Panc1 (cell line): ENCODE measurements at regions not wholly inside any gene's neighbourhood (a gene's known extent, or its start where the extent isn't known, plus 50 kb on each side); places are given as distances from the start of the nearest gene placed in this dataset.
"Not testable (repeated sequence)": the region's sequence is repeated elsewhere in the genome, so short reads cannot be mapped to it uniquely, and the experiment has no call there.

ENCODE experiments used
- ATAC-seq: fragments of 200-7000 bp; cut with Tn5 transposase; 2 replicates; pipeline ENCODE4 v1.9.1; 2020; ENCODE audit warnings: mild to moderate bottlenecking, moderate library complexity
- BruUV-seq: library from RNA; stranded (reverse); fragments of 400-500 nt; replicated peaks from 2 replicates; lab custom pipeline; 2021; lab: Mats Ljungman, UMichigan
- CTCF ChIA-PET: fragments of 300-600 bp; sonication (Branson Sonifier 250); formaldehyde crosslinking; loops from one replicate; lab custom pipeline; 2022; ENCODE audit warnings: antibody characterized with exemption; lab: Charles Lee
- POLR2A ChIA-PET: fragments of 300-600 bp; sonication (Branson Sonifier 250); formaldehyde crosslinking; loops from one replicate; lab custom pipeline; 2022; ENCODE audit warnings: antibody characterized with exemption; lab: Charles Lee
- DNase-seq: peaks from one replicate; pipeline ENCODE4 v3.0.0-alpha.2; 2010; ENCODE audit warnings: low read depth, low spot score
- H3K27ac ChIP-seq: 2 replicates; pipeline ENCODE4 v1.5.1; 2011; ENCODE audit warnings: mild to moderate bottlenecking, low read length, inconsistent platforms
- H3K27me3 ChIP-seq: fragments of 200-500 bp; sonication (Bioruptor generic); 2 replicates; pipeline ENCODE4 v1.6.0; 2014; ENCODE audit warnings: low read length, inconsistent platforms; ENCODE audit not compliant: control insufficient read depth, insufficient read depth
- H3K36me3 ChIP-seq: fragments of 200-500 bp; sonication (Bioruptor generic); 2 replicates; pipeline ENCODE4 v1.5.1; 2014; ENCODE audit warnings: inconsistent platforms, mild to moderate bottlenecking, low read length, moderate library complexity; ENCODE audit not compliant: control insufficient read depth, insufficient read depth
- H3K4me1 ChIP-seq: 2 replicates; pipeline ENCODE4 v1.5.1; 2011; ENCODE audit warnings: inconsistent platforms, mild to moderate bottlenecking, low read length, moderate library complexity; ENCODE audit not compliant: control insufficient read depth, insufficient read depth
- H3K4me3 ChIP-seq, 2 experiments: 2 replicates each; pipeline ENCODE4 v1.5.1; 2011 to 2012; ENCODE audit warnings: low read depth in 2 of 2, low read length in 2 of 2, mild to moderate bottlenecking in 2 of 2, inconsistent platforms in 1 of 2, moderate library complexity in 1 of 2
- H3K9me3 ChIP-seq: fragments of 200-500 bp; sonication (Bioruptor generic); 2 replicates; pipeline ENCODE4 v1.5.1; 2014; ENCODE audit warnings: low read depth, mild to moderate bottlenecking, inconsistent platforms, low read length, moderate library complexity; ENCODE audit not compliant: control insufficient read depth, insufficient read depth
- POLR2AphosphoS5 ChIP-seq: IDR thresholded peaks from 2 replicates; pipeline ENCODE4 v1.6.1; 2012; ENCODE audit warnings: mild to moderate bottlenecking, low read depth, low read length, moderate library complexity
- SIN3A ChIP-seq: IDR thresholded peaks from 2 replicates; pipeline ENCODE4 v1.6.1; 2012; ENCODE audit warnings: low read depth, mild to moderate bottlenecking, low read length, moderate library complexity, borderline replicate concordance; ENCODE audit not compliant: insufficient read depth
- TCF7L2 ChIP-seq: IDR thresholded peaks from 2 replicates; pipeline ENCODE4 v1.6.1; 2011; ENCODE audit warnings: mild to moderate bottlenecking, low read depth, low read length, inconsistent platforms
- in situ Hi-C: cut with HindIII; loops from 2 replicates; pipeline ENCODE4 v1.10.0; 2016; ENCODE audit warnings: low sequenced_read_pairs, low pct_unique_long_range_greater_than_20kb
- intact Hi-C: fragments of 100-400 bp; cut with micrococcal nuclease; formaldehyde crosslinking; loops from one replicate; pipeline ENCODE4 v1.10.0; 2022; ENCODE audit not compliant: unreplicated experiment
- TF ChIP-seq, protein P1 (sequence below): fragments of 450-650 bp; IDR thresholded peaks from 2 replicates; pipeline ENCODE4 v1.5.1; 2017; ENCODE audit warnings: mild to moderate bottlenecking
- TF ChIP-seq, protein P2 (sequence below), 2 experiments: IDR thresholded peaks; 2 replicates each; pipeline ENCODE4 v1.6.1; 2011 to 2012; ENCODE audit warnings: low read depth in 2 of 2, control low read depth in 1 of 2, low read length in 1 of 2, mild to moderate bottlenecking in 1 of 2, moderate library complexity in 1 of 2; ENCODE audit not compliant: insufficient read depth in 1 of 2

DNA sequence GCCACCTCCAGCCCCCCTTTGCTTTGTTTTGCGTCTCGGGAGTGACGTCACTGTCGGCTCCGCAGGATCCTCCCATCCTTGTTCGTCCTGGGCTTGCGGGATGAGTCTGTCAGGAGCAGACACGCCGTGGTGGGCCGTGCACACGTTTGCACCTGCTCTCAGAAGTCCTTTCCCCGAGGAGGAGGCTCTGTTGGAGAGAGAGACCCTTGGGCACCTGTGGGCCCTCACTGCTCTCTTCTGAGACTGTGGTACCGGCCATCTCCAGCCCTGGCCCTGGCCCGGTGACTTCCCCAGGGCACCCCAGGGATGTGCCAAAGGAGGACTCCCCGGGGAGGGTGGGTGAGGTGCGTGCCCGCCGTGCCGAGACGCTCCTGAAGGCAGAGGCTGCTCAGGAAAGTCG, 76.1 kb upstream of the PPP2R3B start:
- Histone ChIP-seq H3K4me1 (no peaks in the 10 kb centered on the region), H3K9me3 (no peaks in the 10 kb centered on the region), H3K36me3 (no peaks in the 10 kb centered on the region), H3K27ac (no peak overlapping the region), H3K27me3 (no peaks in the 10 kb centered on the region), H3K4me3 (no peak overlapping the region)
- TF ChIP-seq TCF7L2 (no peak), POLR2AphosphoS5 (no peak), SIN3A (no peak)
- TF ChIP-seq, protein P1, sequence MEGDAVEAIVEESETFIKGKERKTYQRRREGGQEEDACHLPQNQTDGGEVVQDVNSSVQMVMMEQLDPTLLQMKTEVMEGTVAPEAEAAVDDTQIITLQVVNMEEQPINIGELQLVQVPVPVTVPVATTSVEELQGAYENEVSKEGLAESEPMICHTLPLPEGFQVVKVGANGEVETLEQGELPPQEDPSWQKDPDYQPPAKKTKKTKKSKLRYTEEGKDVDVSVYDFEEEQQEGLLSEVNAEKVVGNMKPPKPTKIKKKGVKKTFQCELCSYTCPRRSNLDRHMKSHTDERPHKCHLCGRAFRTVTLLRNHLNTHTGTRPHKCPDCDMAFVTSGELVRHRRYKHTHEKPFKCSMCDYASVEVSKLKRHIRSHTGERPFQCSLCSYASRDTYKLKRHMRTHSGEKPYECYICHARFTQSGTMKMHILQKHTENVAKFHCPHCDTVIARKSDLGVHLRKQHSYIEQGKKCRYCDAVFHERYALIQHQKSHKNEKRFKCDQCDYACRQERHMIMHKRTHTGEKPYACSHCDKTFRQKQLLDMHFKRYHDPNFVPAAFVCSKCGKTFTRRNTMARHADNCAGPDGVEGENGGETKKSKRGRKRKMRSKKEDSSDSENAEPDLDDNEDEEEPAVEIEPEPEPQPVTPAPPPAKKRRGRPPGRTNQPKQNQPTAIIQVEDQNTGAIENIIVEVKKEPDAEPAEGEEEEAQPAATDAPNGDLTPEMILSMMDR: no peak
- TF ChIP-seq, protein P2, sequence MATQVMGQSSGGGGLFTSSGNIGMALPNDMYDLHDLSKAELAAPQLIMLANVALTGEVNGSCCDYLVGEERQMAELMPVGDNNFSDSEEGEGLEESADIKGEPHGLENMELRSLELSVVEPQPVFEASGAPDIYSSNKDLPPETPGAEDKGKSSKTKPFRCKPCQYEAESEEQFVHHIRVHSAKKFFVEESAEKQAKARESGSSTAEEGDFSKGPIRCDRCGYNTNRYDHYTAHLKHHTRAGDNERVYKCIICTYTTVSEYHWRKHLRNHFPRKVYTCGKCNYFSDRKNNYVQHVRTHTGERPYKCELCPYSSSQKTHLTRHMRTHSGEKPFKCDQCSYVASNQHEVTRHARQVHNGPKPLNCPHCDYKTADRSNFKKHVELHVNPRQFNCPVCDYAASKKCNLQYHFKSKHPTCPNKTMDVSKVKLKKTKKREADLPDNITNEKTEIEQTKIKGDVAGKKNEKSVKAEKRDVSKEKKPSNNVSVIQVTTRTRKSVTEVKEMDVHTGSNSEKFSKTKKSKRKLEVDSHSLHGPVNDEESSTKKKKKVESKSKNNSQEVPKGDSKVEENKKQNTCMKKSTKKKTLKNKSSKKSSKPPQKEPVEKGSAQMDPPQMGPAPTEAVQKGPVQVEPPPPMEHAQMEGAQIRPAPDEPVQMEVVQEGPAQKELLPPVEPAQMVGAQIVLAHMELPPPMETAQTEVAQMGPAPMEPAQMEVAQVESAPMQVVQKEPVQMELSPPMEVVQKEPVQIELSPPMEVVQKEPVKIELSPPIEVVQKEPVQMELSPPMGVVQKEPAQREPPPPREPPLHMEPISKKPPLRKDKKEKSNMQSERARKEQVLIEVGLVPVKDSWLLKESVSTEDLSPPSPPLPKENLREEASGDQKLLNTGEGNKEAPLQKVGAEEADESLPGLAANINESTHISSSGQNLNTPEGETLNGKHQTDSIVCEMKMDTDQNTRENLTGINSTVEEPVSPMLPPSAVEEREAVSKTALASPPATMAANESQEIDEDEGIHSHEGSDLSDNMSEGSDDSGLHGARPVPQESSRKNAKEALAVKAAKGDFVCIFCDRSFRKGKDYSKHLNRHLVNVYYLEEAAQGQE (IDR thresholded peaks at IDR 0.05; ENCODE audit: insufficient read depth in 1 of 2, low read depth in 2 of 2, low read length in 1 of 2): no peak
- intact Hi-C loops (no loop called here), in situ Hi-C loops (no loop called here)
- no peak for ATAC-seq
- no peak for DNase-seq
- no TSS peak for BruUV-seq
- CTCF ChIA-PET: no interaction called here
- POLR2A ChIA-PET: no interaction called here

DNA sequence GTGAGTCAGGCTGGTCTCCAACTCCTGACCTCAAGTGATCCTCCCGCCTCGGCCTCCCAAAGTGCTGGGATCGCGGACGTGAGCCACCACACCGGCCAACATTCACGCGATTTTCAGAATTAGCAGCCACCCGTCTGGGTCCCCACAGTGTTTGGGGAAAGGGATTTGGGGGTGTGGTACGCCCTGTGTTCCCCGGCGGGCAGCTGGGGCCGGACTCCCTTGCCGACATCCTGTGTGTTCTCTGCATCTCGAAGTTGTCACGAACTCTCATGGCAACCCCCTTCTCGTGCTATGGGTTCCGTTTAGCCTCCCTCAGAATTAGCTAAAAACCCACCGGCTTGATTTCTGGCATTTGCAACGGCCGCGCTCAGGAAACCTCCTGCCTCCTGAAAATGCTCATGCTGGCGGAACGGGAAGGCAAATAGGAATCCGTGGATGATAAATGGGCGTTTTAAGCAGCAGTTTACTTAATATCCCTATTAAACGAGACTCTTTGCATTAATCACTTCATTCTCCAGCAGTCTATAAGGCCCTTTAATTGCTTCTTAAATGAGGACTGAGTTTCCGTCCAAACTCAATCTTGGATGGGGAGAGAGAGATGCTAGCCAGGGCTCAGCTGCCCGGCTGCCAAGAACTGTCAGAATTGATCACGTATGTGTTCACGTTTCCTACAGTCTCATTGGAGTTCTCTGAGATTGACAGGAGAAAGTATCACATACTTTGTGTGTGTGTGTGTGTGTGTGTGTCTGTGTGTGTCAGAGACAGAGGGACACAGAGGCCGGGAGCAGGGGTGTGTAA, 78.9 kb upstream of the PPP2R3B start:
- Histone ChIP-seq H3K27me3 (no peaks in the 10 kb centered on the region), H3K4me1 (no peaks in the 10 kb centered on the region), H3K4me3 (no peak overlapping the region), H3K36me3 (no peaks in the 10 kb centered on the region), H3K9me3 (no peaks in the 10 kb centered on the region), H3K27ac (no peak overlapping the region)
- BruUV-seq: no TSS peak
- ChIA-PET CTCF (no interaction called here), POLR2A (no interaction called here)
- DNase-seq: no peak
- in situ Hi-C loops (no loop called here), intact Hi-C loops (no loop called here)
- TF ChIP-seq, protein P2 (IDR thresholded peaks at IDR 0.05; ENCODE audit: insufficient read depth in 1 of 2, low read depth in 2 of 2, low read length in 1 of 2): no peak
- TF ChIP-seq SIN3A (no peak), TCF7L2 (no peak), POLR2AphosphoS5 (no peak)
- TF ChIP-seq, protein P1: no peak
- no peak for ATAC-seq

DNA sequence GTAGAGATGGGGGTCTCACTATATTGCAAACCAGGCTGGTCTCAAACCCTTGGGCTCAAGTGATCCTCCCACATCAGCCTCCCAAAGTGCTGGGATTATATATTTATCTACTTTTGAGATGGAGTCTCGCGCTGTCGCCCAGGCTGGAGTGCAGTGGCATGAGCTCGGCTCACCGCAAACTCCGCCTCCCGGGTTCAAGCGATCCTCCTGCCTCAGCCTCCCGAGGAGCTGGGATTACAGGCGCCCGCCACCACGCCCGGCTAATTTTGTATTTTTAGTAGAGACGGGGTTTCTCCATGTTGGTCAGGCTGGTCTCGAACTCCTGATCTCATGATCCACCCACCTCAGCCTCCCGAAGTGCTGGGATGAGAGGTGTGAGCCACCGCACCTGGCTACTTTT, 80.1 kb upstream of the PPP2R3B start:
- H3K27me3 ChIP-seq, ATAC-seq, H3K9me3 ChIP-seq, POLR2A ChIA-PET, DNase-seq, in situ Hi-C loops, H3K4me1 ChIP-seq, intact Hi-C loops, H3K36me3 ChIP-seq, CTCF ChIA-PET, BruUV-seq, H3K27ac ChIP-seq, H3K4me3 ChIP-seq: not testable (repeated sequence)
